Activated CD8-positive, alpha-beta T cell treated with anti-CD3 and anti-CD28 coated beads, Interleukin-2, amount 10 ng/mL, durations not matched to agents 7 days and 5 days (primary cell): ENCODE measurements at regions not wholly inside any gene's neighbourhood (a gene's known extent, or its start where the extent isn't known, plus 50 kb on each side); places are given as distances from the start of the nearest gene placed in this dataset.
A peak's percentile ranks its signal among the peaks of the same experiment; 100 is the strongest.
"Not testable (repeated sequence)": the region's sequence is repeated elsewhere in the genome, so short reads cannot be mapped to it uniquely, and the experiment has no call there.

Source experiments
- ATAC-seq: fragments of 150-1000 bp; cut with Tn5 transposase; one replicate; pipeline ENCODE4 v1.10.0; 2021; ENCODE audit warnings: moderate library complexity
- CTCF ChIA-PET: fragments of 350-600 bp; sonication (Branson Sonifier 250); formaldehyde crosslinking; loops from one replicate; lab custom pipeline; 2021; ENCODE audit warnings: antibody characterized with exemption; lab: Charles Lee
- POLR2A ChIA-PET: fragments of 350-600 bp; sonication (Branson Sonifier 250); formaldehyde crosslinking; loops from one replicate; lab custom pipeline; 2021; ENCODE audit warnings: antibody characterized with exemption; lab: Charles Lee
- DNase-seq: peaks from one replicate; pipeline ENCODE4 v3.0.0-alpha.2; 2020
- H3K27ac Mint-ChIP-seq: one replicate; pipeline ENCODE4 v1.8.0; 2021; ENCODE audit warnings: mild to moderate bottlenecking, mixed read lengths
- H3K27me3 Mint-ChIP-seq: one replicate; pipeline ENCODE4 v1.8.0; 2021; ENCODE audit warnings: low read depth, mixed read lengths
- H3K36me3 Mint-ChIP-seq: one replicate; pipeline ENCODE4 v1.8.0; 2021; ENCODE audit warnings: low read depth, mixed read lengths
- H3K4me1 Mint-ChIP-seq: one replicate; pipeline ENCODE4 v1.8.0; 2021; ENCODE audit warnings: low read depth, mixed read lengths
- H3K4me3 Mint-ChIP-seq: one replicate; pipeline ENCODE4 v1.8.0; 2021; ENCODE audit warnings: mild to moderate bottlenecking, mixed read lengths
- H3K9me3 Mint-ChIP-seq: one replicate; pipeline ENCODE4 v1.8.0; 2022; ENCODE audit warnings: mixed read lengths; ENCODE audit not compliant: insufficient read depth

GRCh38 chr4:123651066-123651465, 254.5 kb downstream of the SPRY1 start:
- Mint-ChIP-seq H3K4me1 (peaks cover 13% of the 10 kb centered on the region), H3K27me3 (no peaks in the 10 kb centered on the region), H3K9me3 (peaks cover 8% of the 10 kb centered on the region), H3K27ac (no peak overlapping the region), H3K4me3 (no peak overlapping the region), H3K36me3 (peaks cover 12% of the 10 kb centered on the region)
- ChIA-PET CTCF (interaction anchor here (1.2 to 3.4 kb wide), 3 partner anchors 10 to 87 kb away, joined by 4 to 11 read pairs (median 9); no protein-coding TSS in a partner anchor), POLR2A (no interaction called here)
- DNase-seq (no peak), ATAC-seq (no peak)

- H3K27ac Mint-ChIP-seq = no peak overlapping the region
- H3K4me3 Mint-ChIP-seq = no peak overlapping the region
- H3K27me3 Mint-ChIP-seq = no peaks in the 10 kb centered on the region
- H3K9me3 Mint-ChIP-seq = peaks cover 12% of the 10 kb centered on the region
- H3K4me1 Mint-ChIP-seq = peaks cover 8% of the 10 kb centered on the region
- ATAC-seq (no peak), DNase-seq (no peak)
- peaks cover 16% of the 10 kb centered on the region for H3K36me3 Mint-ChIP-seq
- CTCF ChIA-PET = interaction anchor here (2.8 kb wide), 1 partner anchor 9 kb away, joined by 9 read pairs; no protein-coding TSS in a partner anchor
- POLR2A ChIA-PET = no interaction called here
These were observed 255.1 kb downstream of the SPRY1 start for GRCh38 chr4:123651536-123652180.

- DNase-seq = no peak
- ChIA-PET CTCF (no interaction called here), POLR2A (no interaction called here)
These were observed 255.9 kb downstream of the SPRY1 start for GRCh38 chr4:123652476-123652875.

GRCh38 chr4:123653236-123653635, 256.6 kb downstream of the SPRY1 start:
- no peak overlapping the region for H3K4me3 Mint-ChIP-seq
- H3K27ac Mint-ChIP-seq = no peak overlapping the region
- ATAC-seq = no peak
- ChIA-PET POLR2A (interaction anchor here (0.6 kb wide), 1 partner anchor 14 kb away, joined by 3 read pairs; no protein-coding TSS in a partner anchor), CTCF (no interaction called here)
- H3K36me3 Mint-ChIP-seq = peaks cover 23% of the 10 kb centered on the region
- no peak for DNase-seq
- H3K27me3 Mint-ChIP-seq = no peaks in the 10 kb centered on the region
- peaks cover 14% of the 10 kb centered on the region for H3K4me1 Mint-ChIP-seq
- peaks cover 18% of the 10 kb centered on the region for H3K9me3 Mint-ChIP-seq

More at GRCh38 chr4:123652476-123652875, 255.9 kb downstream of the SPRY1 start:
- ATAC-seq = no peak
- Mint-ChIP-seq H3K4me3 (no peak overlapping the region), H3K36me3 (peaks cover 22% of the 10 kb centered on the region), H3K27ac (no peak overlapping the region), H3K4me1 (peaks cover 10% of the 10 kb centered on the region), H3K9me3 (peaks cover 17% of the 10 kb centered on the region), H3K27me3 (no peaks in the 10 kb centered on the region)

- ATAC-seq, H3K27ac Mint-ChIP-seq, H3K4me3 Mint-ChIP-seq, DNase-seq, CTCF ChIA-PET, H3K27me3 Mint-ChIP-seq, POLR2A ChIA-PET: not testable (repeated sequence)
- peaks cover 18% of the 10 kb centered on the region for H3K9me3 Mint-ChIP-seq
- H3K4me1 Mint-ChIP-seq = peaks cover 24% of the 10 kb centered on the region
- H3K36me3 Mint-ChIP-seq = peaks cover 23% of the 10 kb centered on the region
These were observed 260.2 kb downstream of the SPRY1 start for GRCh38 chr4:123656746-123657294.

GRCh38 chr4:123657606-123658005, 261.0 kb downstream of the SPRY1 start:
- ATAC-seq, H3K27me3 Mint-ChIP-seq, CTCF ChIA-PET, POLR2A ChIA-PET, H3K27ac Mint-ChIP-seq, DNase-seq, H3K4me3 Mint-ChIP-seq: not testable (repeated sequence)
- peaks cover 23% of the 10 kb centered on the region for H3K36me3 Mint-ChIP-seq
- peaks cover 24% of the 10 kb centered on the region for H3K4me1 Mint-ChIP-seq
- H3K9me3 Mint-ChIP-seq = peaks cover 18% of the 10 kb centered on the region

GRCh38 chr4:123659262-123659661, 262.7 kb downstream of the SPRY1 start:
- ChIA-PET POLR2A (no interaction called here), CTCF (interaction anchor here (0.5 to 3.1 kb wide), 9 partner anchors 9 to 556 kb away, joined by 3 to 25 read pairs (median 4); no protein-coding TSS in a partner anchor)
- H3K27ac Mint-ChIP-seq = no peak overlapping the region

GRCh38 chr4:123659730-123660129, 263.1 kb downstream of the SPRY1 start:
- peaks cover 17% of the 10 kb centered on the region for H3K36me3 Mint-ChIP-seq
- peaks cover 24% of the 10 kb centered on the region for H3K4me1 Mint-ChIP-seq
- POLR2A ChIA-PET = no interaction called here
- no peak overlapping the region for H3K27ac Mint-ChIP-seq
- no peak overlapping the region for H3K4me3 Mint-ChIP-seq
- CTCF ChIA-PET = interaction anchor here (1.1 to 3.1 kb wide), 11 partner anchors 9 to 557 kb away, joined by 3 to 25 read pairs (median 5); partner anchors contain the start of gene SPRY1
- peaks cover 8% of the 10 kb centered on the region for H3K27me3 Mint-ChIP-seq
- DNase-seq (no peak), ATAC-seq (peak; percentile 60)
- peaks cover 13% of the 10 kb centered on the region for H3K9me3 Mint-ChIP-seq

More at GRCh38 chr4:123659262-123659661, 262.7 kb downstream of the SPRY1 start:
- Mint-ChIP-seq H3K9me3 (peaks cover 17% of the 10 kb centered on the region), H3K27me3 (peaks cover 8% of the 10 kb centered on the region), H3K36me3 (peaks cover 22% of the 10 kb centered on the region), H3K4me3 (no peak overlapping the region), H3K4me1 (peaks cover 24% of the 10 kb centered on the region)
- DNase-seq (no peak), ATAC-seq (no peak)

- ChIA-PET CTCF (interaction anchor here (0.7 to 3.1 kb wide), 23 partner anchors 10 to 558 kb away, joined by 3 to 25 read pairs (median 4); partner anchors contain the start of gene SPRY1), POLR2A (no interaction called here)
- H3K9me3 Mint-ChIP-seq = peaks cover 8% of the 10 kb centered on the region
- H3K36me3 Mint-ChIP-seq = peaks cover 10% of the 10 kb centered on the region
- no peak for DNase-seq
- no peak overlapping the region for H3K27ac Mint-ChIP-seq
- H3K4me3 Mint-ChIP-seq = no peak overlapping the region
- H3K4me1 Mint-ChIP-seq = peaks cover 24% of the 10 kb centered on the region
- peaks cover 13% of the 10 kb centered on the region for H3K27me3 Mint-ChIP-seq
- no peak for ATAC-seq
These were observed 264.6 kb downstream of the SPRY1 start for GRCh38 chr4:123661080-123661737.

GRCh38 chr4:123662827-123663226, 266.2 kb downstream of the SPRY1 start:
- Mint-ChIP-seq H3K4me1 (peaks cover 19% of the 10 kb centered on the region), H3K27ac (no peak overlapping the region), H3K9me3 (no peaks in the 10 kb centered on the region), H3K27me3 (peaks cover 18% of the 10 kb centered on the region), H3K36me3 (no peaks in the 10 kb centered on the region), H3K4me3 (no peak overlapping the region)
- ATAC-seq = no peak
- DNase-seq = no peak
- ChIA-PET CTCF (no interaction called here), POLR2A (no interaction called here)

- ATAC-seq = no peak
- CTCF ChIA-PET = no interaction called here
- Mint-ChIP-seq H3K4me3 (no peak overlapping the region), H3K27ac (no peak overlapping the region), H3K9me3 (no peaks in the 10 kb centered on the region), H3K4me1 (peaks cover 5% of the 10 kb centered on the region), H3K36me3 (no peaks in the 10 kb centered on the region), H3K27me3 (peaks cover 24% of the 10 kb centered on the region)
- no peak for DNase-seq
- POLR2A ChIA-PET = no interaction called here
These were observed 269.9 kb downstream of the SPRY1 start for GRCh38 chr4:123666486-123666885.
